ENCODE measurements at regions not wholly inside any gene's neighbourhood (a gene's known extent, or its start where the extent isn't known, plus 50 kb on each side); places are given as distances from the start of the nearest gene placed in this dataset.

- H3K27ac ChIP-seq (ENCODE audit: low read depth, low read length) = no peak overlapping the region
- no peak overlapping the region for H3K9ac ChIP-seq (ENCODE audit: low read length)
- H3K9me2 ChIP-seq (ENCODE audit: insufficient read depth) = no peaks in the 10 kb centered on the region
- H2AFZ ChIP-seq (ENCODE audit: low read depth, low read length, poor library complexity, severe bottlenecking) = no peak overlapping the region
- peaks cover 11% of the 10 kb centered on the region; the same call in 1 of the 2 replicates for H3K79me2 ChIP-seq (ENCODE audit: insufficient read depth, low read length)
- RAD21 ChIA-PET (ENCODE audit: low non-redundant PET in 1 of 2, low total read pairs in 2 of 2, uncharacterized antibody in 2 of 2, unreplicated experiment in 2 of 2) = no interaction called here
- H3K9me3 ChIP-seq (ENCODE audit: control insufficient read depth in 1 of 2, insufficient read depth in 1 of 2, low read depth in 1 of 2, low read length in 2 of 2) = no peaks in the 10 kb centered on the region
- CTCF ChIA-PET = interaction anchor here (1.0 to 2.5 kb wide), 2 partner anchors 18 to 21 kb away, joined by 3 to 10 read pairs; no protein-coding TSS in a partner anchor
- H3K27me3 ChIP-seq (ENCODE audit: insufficient read depth, low read length) = no peaks in the 10 kb centered on the region
- ATAC-seq = no peak
- POLR2A ChIA-PET = no interaction called here
- no TSS peak for BruUV-seq (replicated peaks)
- H3K36me3 ChIP-seq (ENCODE audit: control insufficient read depth in 1 of 2, insufficient read depth in 2 of 2, low read length in 2 of 2) = no peaks in the 10 kb centered on the region
- no peak for DNase-seq (ENCODE audit: low read depth, low spot score)
- H4K20me1 ChIP-seq (ENCODE audit: insufficient read depth) = no peaks in the 10 kb centered on the region
- H3K4me2 ChIP-seq (ENCODE audit: low read length) = no peak overlapping the region
- H3K4me3 ChIP-seq (replicated peaks in 1 of 2; ENCODE audit: low read depth in 1 of 2, low read length in 2 of 2) = no peak overlapping the region
- intact Hi-C loops (cut with micrococcal nuclease) = no loop called here
- H3K4me1 ChIP-seq (ENCODE audit: control insufficient read depth in 1 of 2, insufficient read depth in 2 of 2, low read length in 2 of 2) = peaks cover 34 to 54% of the 10 kb centered on the region in 2 experiments
- no peak for TF ChIP-seq FOSL1 (IDR thresholded peaks at IDR 0.05; ENCODE audit: low read depth)
- TF ChIP-seq ZFX (IDR thresholded peaks at IDR 0.05) = no peak
- no peak for TF ChIP-seq JUND (IDR thresholded peaks at IDR 0.05)
- TF ChIP-seq ATF3 (IDR thresholded peaks at IDR 0.05) = no peak
- TF ChIP-seq TCF7L2 (IDR thresholded peaks at IDR 0.05; ENCODE audit: borderline replicate concordance, extremely low read depth, insufficient read depth, insufficient read length) = no peak
- no peak for TF ChIP-seq SIN3A (IDR thresholded peaks at IDR 0.05; ENCODE audit: low read depth)
- no peak for TF ChIP-seq RAD21 (IDR thresholded peaks at IDR 0.05; ENCODE audit: low read depth)
- TF ChIP-seq EZH2phosphoT487 (IDR thresholded peaks at IDR 0.05; ENCODE audit: borderline replicate concordance) = no peak
These were observed 204.6 kb upstream of the IL12A start for GRCh38 chr3:159783780-159784742.

GRCh38 chr3:159785273-159785708 is 203.3 kb upstream of the IL12A start:
- H3K4me3 ChIP-seq (replicated peaks in 1 of 2; ENCODE audit: low read depth in 1 of 2, low read length in 2 of 2) = no peak overlapping the region
- POLR2A ChIA-PET = no interaction called here

More at GRCh38 chr3:159785273-159785708, 203.3 kb upstream of the IL12A start:
- TF ChIP-seq CEBPB (IDR thresholded peaks at IDR 0.05; ENCODE audit: low read depth) (no peak), YY1 (IDR thresholded peaks at IDR 0.05; ENCODE audit: extremely low read depth, insufficient replicate concordance, low read depth, low read length) (no peak), CBX3 (IDR thresholded peaks at IDR 0.05; ENCODE audit: low read depth) (no peak), SIN3A (IDR thresholded peaks at IDR 0.05; ENCODE audit: low read depth) (no peak), SRF (IDR thresholded peaks at IDR 0.05; ENCODE audit: low read depth) (no peak), ELF1 (IDR thresholded peaks at IDR 0.05; ENCODE audit: borderline replicate concordance, low read depth) (no peak), POLR2AphosphoS5 (IDR thresholded peaks at IDR 0.05; ENCODE audit: low read depth, low read length) (no peak), EGR1 (IDR thresholded peaks at IDR 0.05; ENCODE audit: low read depth) (no peak)
- Histone ChIP-seq H3K79me2 (ENCODE audit: insufficient read depth, low read length) (peaks cover 16% of the 10 kb centered on the region; the same call in 1 of the 2 replicates), H2AFZ (ENCODE audit: low read depth, low read length, poor library complexity, severe bottlenecking) (no peak overlapping the region), H3K36me3 (ENCODE audit: control insufficient read depth in 1 of 2, insufficient read depth in 2 of 2, low read length in 2 of 2) (no peaks in the 10 kb centered on the region), H3K9me2 (ENCODE audit: insufficient read depth) (no peaks in the 10 kb centered on the region), H3K9ac (ENCODE audit: low read length) (no peak overlapping the region), H3K4me2 (ENCODE audit: low read length) (no peak overlapping the region; the same call in 1 of the 2 replicates), H4K20me1 (ENCODE audit: insufficient read depth) (no peaks in the 10 kb centered on the region), H3K9me3 (ENCODE audit: control insufficient read depth in 1 of 2, insufficient read depth in 1 of 2, low read depth in 1 of 2, low read length in 2 of 2) (no peaks in the 10 kb centered on the region), H3K4me1 (ENCODE audit: control insufficient read depth in 1 of 2, insufficient read depth in 2 of 2, low read length in 2 of 2) (peaks cover 35 to 46% of the 10 kb centered on the region in 2 experiments), H3K27me3 (ENCODE audit: insufficient read depth, low read length) (no peaks in the 10 kb centered on the region), H3K27ac (ENCODE audit: low read depth, low read length) (no peak overlapping the region)
- CTCF ChIA-PET = interaction anchor here (2.5 kb wide), 1 partner anchor 20 kb away, joined by 10 read pairs; no protein-coding TSS in a partner anchor
- RAD21 ChIA-PET (ENCODE audit: low non-redundant PET in 1 of 2, low total read pairs in 2 of 2, uncharacterized antibody in 2 of 2, unreplicated experiment in 2 of 2) = no interaction called here
- DNase-seq (ENCODE audit: low read depth, low spot score) (no peak), ATAC-seq (no peak)
- BruUV-seq (replicated peaks) = no TSS peak
- intact Hi-C loops (cut with micrococcal nuclease) = no loop called here

Data from HCT116 (cell line).